ENCODE measurements at regions not wholly inside any gene's neighbourhood (a gene's known extent, or its start where the extent isn't known, plus 50 kb on each side); places are given as distances from the start of the nearest gene placed in this dataset.
"Not testable (repeated sequence)": the region's sequence is repeated elsewhere in the genome, so short reads cannot be mapped to it uniquely, and the experiment has no call there.

- DNase-seq = no peak
Observed at GRCh38 chr19:20385061-20385460, 180.5 kb downstream of the ZNF737 start.

- no peak for DNase-seq
Observed at GRCh38 chr19:20371911-20372310, 193.7 kb downstream of the ZNF737 start.

- DNase-seq = not testable (repeated sequence)
Observed at GRCh38 chr19:20371304-20371703, 194.3 kb downstream of the ZNF737 start.

- peak; percentile 78 for DNase-seq
Observed at GRCh38 chr19:20367811-20368294, 197.7 kb downstream of the ZNF737 start.

GRCh38 chr19:20365146-20365545, 198.1 kb downstream of the ZNF486 start:
- DNase-seq = no peak

GRCh38 chr19:20359933-20360720, 193.1 kb downstream of the ZNF486 start:
- DNase-seq = no peak

GRCh38 chr19:20358841-20359465, 191.9 kb downstream of the ZNF486 start:
- not testable (repeated sequence) for DNase-seq

GRCh38 chr19:20357921-20358320, 190.9 kb downstream of the ZNF486 start:
- DNase-seq = no peak

- DNase-seq = no peak
Observed at GRCh38 chr19:20351244-20351643, 184.2 kb downstream of the ZNF486 start.

- DNase-seq = no peak
Observed at GRCh38 chr19:20349206-20349605, 182.2 kb downstream of the ZNF486 start.

GRCh38 chr19:20339444-20339843, 172.4 kb downstream of the ZNF486 start:
- no peak for DNase-seq

GRCh38 chr19:20334760-20335159, 167.7 kb downstream of the ZNF486 start:
- no peak for DNase-seq

GRCh38 chr19:20333508-20333907, 166.5 kb downstream of the ZNF486 start:
- no peak for DNase-seq

GRCh38 chr19:20325151-20325550, 158.1 kb downstream of the ZNF486 start:
- no peak for DNase-seq

GRCh38 chr19:20321139-20321763, 154.2 kb downstream of the ZNF486 start:
- DNase-seq = no peak

GRCh38 chr19:20320191-20320590, 153.2 kb downstream of the ZNF486 start:
- DNase-seq = no peak

GRCh38 chr19:20318616-20319015, 151.6 kb downstream of the ZNF486 start:
- no peak for DNase-seq

GRCh38 chr19:20315543-20315942, 148.5 kb downstream of the ZNF486 start:
- DNase-seq = peak; percentile 82

- peak; percentile 42 for DNase-seq
Observed at GRCh38 chr19:20313894-20314293, 146.9 kb downstream of the ZNF486 start.

- no peak for DNase-seq
Observed at GRCh38 chr19:20307127-20307526, 140.1 kb downstream of the ZNF486 start.

GRCh38 chr19:20296314-20296713, 129.3 kb downstream of the ZNF486 start:
- not testable (repeated sequence) for DNase-seq

- no peak for DNase-seq
Observed at GRCh38 chr19:20294181-20294580, 127.2 kb downstream of the ZNF486 start.

- DNase-seq = peak; percentile 43
Observed at GRCh38 chr19:20292520-20292919, 125.5 kb downstream of the ZNF486 start.

- no peak for DNase-seq
Observed at GRCh38 chr19:20289186-20289585, 122.2 kb downstream of the ZNF486 start.
